ENCODE measurements at regions not wholly inside any gene's neighbourhood (a gene's known extent, or its start where the extent isn't known, plus 50 kb on each side); places are given as distances from the start of the nearest gene placed in this dataset.

- no peak for DNase-seq (ENCODE audit: low read depth)
- H3K4me3 ChIP-seq (ENCODE audit: low read depth, low read length), result no peak overlapping the region
- TF ChIP-seq MAX (IDR thresholded peaks at IDR 0.05; ENCODE audit: low read depth, low read length), result no peak
- TF ChIP-seq CTCF (IDR thresholded peaks at IDR 0.05; ENCODE audit: low read depth, low read length), result no peak
- TF ChIP-seq POLR2A (IDR thresholded peaks at IDR 0.05; ENCODE audit: extremely low read depth, insufficient read length), result no peak
- TF ChIP-seq MYC (IDR thresholded peaks at IDR 0.05; ENCODE audit: low read depth, low read length), result no peak
These were observed 641.9 kb downstream of the ZEB2 start for GRCh38 chr2:143877876-143878530.

GRCh38 chr2:143877056-143877455 lies 642.9 kb downstream of the ZEB2 start:
- no peak for DNase-seq (ENCODE audit: low read depth)
- TF ChIP-seq MAX (IDR thresholded peaks at IDR 0.05; ENCODE audit: low read depth, low read length) (no peak), MYC (IDR thresholded peaks at IDR 0.05; ENCODE audit: low read depth, low read length) (no peak), POLR2A (IDR thresholded peaks at IDR 0.05; ENCODE audit: extremely low read depth, insufficient read length) (no peak), CTCF (IDR thresholded peaks at IDR 0.05; ENCODE audit: low read depth, low read length) (no peak)
- H3K4me3 ChIP-seq (ENCODE audit: low read depth, low read length), result no peak overlapping the region

- H3K4me3 ChIP-seq (ENCODE audit: low read depth, low read length), result no peak overlapping the region
- no peak for TF ChIP-seq POLR2A (IDR thresholded peaks at IDR 0.05; ENCODE audit: extremely low read depth, insufficient read length)
- TF ChIP-seq MAX (IDR thresholded peaks at IDR 0.05; ENCODE audit: low read depth, low read length), result no peak
- TF ChIP-seq CTCF (IDR thresholded peaks at IDR 0.05; ENCODE audit: low read depth, low read length), result no peak
- no peak for TF ChIP-seq MYC (IDR thresholded peaks at IDR 0.05; ENCODE audit: low read depth, low read length)
- DNase-seq (ENCODE audit: low read depth), result no peak
These were observed 644.4 kb downstream of the ZEB2 start for GRCh38 chr2:143875295-143876233.

GRCh38 chr2:143873886-143874285 lies 646.0 kb downstream of the ZEB2 start:
- no peak overlapping the region for H3K4me3 ChIP-seq (ENCODE audit: low read depth, low read length)
- TF ChIP-seq MAX (IDR thresholded peaks at IDR 0.05; ENCODE audit: low read depth, low read length) (no peak), MYC (IDR thresholded peaks at IDR 0.05; ENCODE audit: low read depth, low read length) (no peak), POLR2A (IDR thresholded peaks at IDR 0.05; ENCODE audit: extremely low read depth, insufficient read length) (no peak), CTCF (IDR thresholded peaks at IDR 0.05; ENCODE audit: low read depth, low read length) (no peak)
- DNase-seq (ENCODE audit: low read depth), result no peak

- TF ChIP-seq MAX (IDR thresholded peaks at IDR 0.05; ENCODE audit: low read depth, low read length), result no peak
- no peak for TF ChIP-seq POLR2A (IDR thresholded peaks at IDR 0.05; ENCODE audit: extremely low read depth, insufficient read length)
- no peak for TF ChIP-seq MYC (IDR thresholded peaks at IDR 0.05; ENCODE audit: low read depth, low read length)
- no peak for TF ChIP-seq CTCF (IDR thresholded peaks at IDR 0.05; ENCODE audit: low read depth, low read length)
- H3K4me3 ChIP-seq (ENCODE audit: low read depth, low read length), result no peak overlapping the region
- no peak for DNase-seq (ENCODE audit: low read depth)
These were observed 649.2 kb downstream of the ZEB2 start for GRCh38 chr2:143870696-143871095.
